Endothelial cell of umbilical vein (primary cell): ENCODE measurements at regions not wholly inside any gene's neighbourhood (a gene's known extent, or its start where the extent isn't known, plus 50 kb on each side); places are given as distances from the start of the nearest gene placed in this dataset.

ENCODE experiments used
- BruUV-seq: library from RNA; stranded (reverse); fragments of 400-500 nt; replicated peaks from 2 replicates; lab custom pipeline; 2021; lab: Mats Ljungman, UMichigan
- CTCF ChIA-PET: fragments of 300-600, 350-600 bp; sonication (Branson Sonifier 250); formaldehyde crosslinking; loops from one replicate; lab custom pipeline; 2021; ENCODE audit warnings: antibody characterized with exemption, inconsistent platforms; lab: Charles Lee
- POLR2A ChIA-PET: fragments of 300-600, 350-600 bp; sonication (Branson Sonifier 250); formaldehyde crosslinking; loops from one replicate; lab custom pipeline; 2021; ENCODE audit warnings: antibody characterized with exemption, inconsistent platforms; lab: Charles Lee
- DNase-seq: peaks from one replicate; pipeline ENCODE4 v3.0.0-alpha.2; 2011; ENCODE audit warnings: low read depth, low spot score
- FAIRE-seq: peaks from 2 replicates; lab custom pipeline; 2011; peaks lifted over from hg19 to GRCh38; lab: Jason Lieb, UNC
- H2AFZ ChIP-seq: 2 replicates; pipeline ENCODE4 v1.6.0; 2012; ENCODE audit warnings: low read depth, low read length, control low read depth, inconsistent platforms
- H3K27ac ChIP-seq: 2 replicates; pipeline ENCODE4 v1.5.1; 2011; ENCODE audit warnings: low read depth, mild to moderate bottlenecking, control low read depth, low read length, moderate library complexity; ENCODE audit not compliant: insufficient read depth
- H3K27me3 ChIP-seq, 2 experiments: 2 replicates each; pipeline versions ENCODE4 v1.6.0 to v1.6.1; 2011; ENCODE audit warnings: low read length in 2 of 2, mixed read lengths in 1 of 2; ENCODE audit not compliant: control insufficient read depth in 2 of 2, insufficient read depth in 2 of 2
- H3K36me3 ChIP-seq, 2 experiments: 2 replicates in 1 of 2; 3 replicates in 1 of 2; pipeline ENCODE4 v1.5.1; 2011; ENCODE audit warnings: low read length in 2 of 2, mild to moderate bottlenecking in 1 of 2, moderate library complexity in 1 of 2; ENCODE audit not compliant: control insufficient read depth in 2 of 2, insufficient read depth in 2 of 2; ENCODE audit errors: extremely low read depth in 1 of 2
- H3K4me1 ChIP-seq: 3 replicates; pipeline ENCODE4 v1.5.1; 2011; ENCODE audit warnings: mild to moderate bottlenecking, low read length; ENCODE audit not compliant: control insufficient read depth, insufficient read depth; ENCODE audit errors: extremely low read depth
- H3K4me2 ChIP-seq: 2 replicates; pipeline ENCODE4 v1.6.1; 2011; ENCODE audit warnings: low read length, control low read depth, mixed read lengths; ENCODE audit not compliant: insufficient read depth
- H3K4me3 ChIP-seq, 3 experiments: fragments of 200-600 bp in 1 of 3; sonication (generic), shearing (Covaris generic) in 1 of 3; replicated peaks in 1 of 3; 2 replicates each; pipeline ENCODE4 v1.5.1; 2011 to 2016; ENCODE audit warnings: control low read depth in 3 of 3, low read length in 3 of 3, mild to moderate bottlenecking in 2 of 3, inconsistent platforms in 1 of 3, low read depth in 1 of 3, moderate library complexity in 1 of 3; ENCODE audit not compliant: insufficient read depth in 1 of 3
- H3K79me2 ChIP-seq: 2 replicates; pipeline ENCODE4 v1.6.0; 2012; ENCODE audit warnings: low read length, inconsistent platforms; ENCODE audit not compliant: control insufficient read depth, insufficient read depth
- H3K9ac ChIP-seq: replicated peaks from 2 replicates; pipeline ENCODE3; 2011; ENCODE audit warnings: low read length, control low read depth; ENCODE audit not compliant: insufficient read depth; ENCODE audit errors: extremely low read depth
- H3K9me1 ChIP-seq: replicated peaks from 3 replicates; pipeline ENCODE4 v1.6.0; 2011; ENCODE audit warnings: mild to moderate bottlenecking, low read length; ENCODE audit not compliant: control insufficient read depth, insufficient read depth; ENCODE audit errors: extremely low read depth
- H3K9me3 ChIP-seq: replicated peaks from 2 replicates; pipeline ENCODE4 v1.5.1; 2012; ENCODE audit warnings: low read length, inconsistent platforms; ENCODE audit not compliant: control insufficient read depth, insufficient read depth
- H4K20me1 ChIP-seq: replicated peaks from 2 replicates; pipeline ENCODE3; 2011; ENCODE audit warnings: mild to moderate bottlenecking, low read length; ENCODE audit not compliant: control insufficient read depth, insufficient read depth; ENCODE audit errors: extremely low read depth
- EZH2 ChIP-seq: IDR thresholded peaks from 2 replicates; pipeline ENCODE4 v1.6.1; 2012; ENCODE audit warnings: borderline replicate concordance, low read depth, mild to moderate bottlenecking, moderate library complexity, low read length, inconsistent platforms; ENCODE audit not compliant: severe bottlenecking
- FOS ChIP-seq: IDR thresholded peaks from 2 replicates; pipeline ENCODE4 v1.6.1; 2011; ENCODE audit warnings: mild to moderate bottlenecking, low read length, moderate library complexity, borderline replicate concordance; ENCODE audit not compliant: insufficient read depth
- GATA2 ChIP-seq: IDR thresholded peaks from 2 replicates; pipeline ENCODE4 v1.7.0; 2011; ENCODE audit warnings: low read depth, mild to moderate bottlenecking, moderate library complexity, mixed read lengths, low read length; ENCODE audit not compliant: insufficient read length, insufficient read depth
- JUN ChIP-seq: IDR thresholded peaks from 2 replicates; pipeline ENCODE4 v1.6.1; 2011; ENCODE audit warnings: borderline replicate concordance, low read depth; ENCODE audit not compliant: insufficient read length, insufficient read depth
- MYC ChIP-seq: IDR thresholded peaks from one replicate; pipeline ENCODE4 v1.6.1; 2011; ENCODE audit warnings: mild to moderate bottlenecking, low read depth, low read length
- POLR2A ChIP-seq: IDR thresholded peaks from 2 replicates; pipeline ENCODE4 v1.6.1; 2012; ENCODE audit warnings: low read depth, mild to moderate bottlenecking, control low read depth, low read length
- POLR2AphosphoS5 ChIP-seq: IDR thresholded peaks from 2 replicates; pipeline ENCODE4 v1.6.1; 2012; ENCODE audit warnings: low read depth, mild to moderate bottlenecking, control low read depth, low read length, moderate library complexity; ENCODE audit not compliant: insufficient read depth
- dilution Hi-C: fragments of 300-500 bp; cut with MboI; formaldehyde crosslinking; loops from one replicate; pipeline ENCODE4 v1.15.0; 2019; ENCODE audit warnings: low sequenced_read_pairs; ENCODE audit not compliant: extremely low pct_ligation_motif_present
- intact Hi-C: fragments of 100-400 bp; cut with micrococcal nuclease; formaldehyde crosslinking; loops from one replicate; pipeline ENCODE4 v1.10.0; 2022
- TF ChIP-seq, protein P1 (sequence below), 2 donors: IDR thresholded peaks; 1 replicate in 1 of 2; 2 replicates in 1 of 2; pipeline ENCODE4 v1.5.1; 2011; ENCODE audit warnings: low read length in 2 of 2, mild to moderate bottlenecking in 2 of 2, moderate library complexity in 2 of 2, control low read depth in 1 of 2, inconsistent platforms in 1 of 2, low read depth in 1 of 2; ENCODE audit not compliant: insufficient read depth in 1 of 2; ENCODE audit errors: extremely low read depth in 1 of 2
- TF ChIP-seq, protein P2 (sequence below): IDR thresholded peaks from 2 replicates; pipeline ENCODE4 v1.6.1; 2011; ENCODE audit not compliant: insufficient read depth, insufficient read length

DNA sequence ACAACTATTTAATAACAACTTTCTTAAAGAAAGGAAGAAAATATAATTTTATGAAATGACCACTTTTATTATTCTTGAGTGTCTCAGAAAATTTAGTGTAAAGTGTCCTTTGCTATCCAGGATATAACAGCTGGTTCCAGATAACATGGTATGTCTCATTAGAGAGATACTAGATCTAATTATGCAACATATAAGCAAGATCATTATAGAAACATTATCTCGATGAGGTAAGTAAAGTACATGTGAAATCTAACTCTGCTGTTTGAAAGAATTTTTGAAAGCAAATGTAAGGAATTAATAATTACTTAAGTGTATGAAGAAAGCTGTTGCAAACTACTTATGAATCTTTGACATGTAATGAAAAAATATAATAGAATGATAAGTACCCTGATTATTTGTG, 887.4 kb upstream of the CXADR start:
- intact Hi-C loops (no loop called here), dilution Hi-C loops (no loop called here)
- H3K4me2 ChIP-seq: no peak overlapping the region
- DNase-seq (no peak), FAIRE-seq (no peak)
- ChIA-PET CTCF (no interaction called here), POLR2A (no interaction called here)
- H4K20me1 ChIP-seq: no peaks in the 10 kb centered on the region
- no peaks in the 10 kb centered on the region for H3K79me2 ChIP-seq
- no peak overlapping the region for H3K27ac ChIP-seq
- H3K4me1 ChIP-seq: no peaks in the 10 kb centered on the region
- H3K9ac ChIP-seq: no peak overlapping the region
- no peak overlapping the region for H2AFZ ChIP-seq
- H3K36me3 ChIP-seq: peaks cover 0 to 3% of the 10 kb centered on the region in 2 experiments
- BruUV-seq: no TSS peak
- H3K27me3 ChIP-seq: no peaks in the 10 kb centered on the region
- no peaks in the 10 kb centered on the region for H3K9me1 ChIP-seq
- no peak overlapping the region for H3K4me3 ChIP-seq
- H3K9me3 ChIP-seq: no peaks in the 10 kb centered on the region
- TF ChIP-seq JUN (no peak), POLR2A (no peak), GATA2 (no peak), MYC (no peak), EZH2 (no peak), POLR2AphosphoS5 (no peak), FOS (no peak)
- TF ChIP-seq, protein P1, sequence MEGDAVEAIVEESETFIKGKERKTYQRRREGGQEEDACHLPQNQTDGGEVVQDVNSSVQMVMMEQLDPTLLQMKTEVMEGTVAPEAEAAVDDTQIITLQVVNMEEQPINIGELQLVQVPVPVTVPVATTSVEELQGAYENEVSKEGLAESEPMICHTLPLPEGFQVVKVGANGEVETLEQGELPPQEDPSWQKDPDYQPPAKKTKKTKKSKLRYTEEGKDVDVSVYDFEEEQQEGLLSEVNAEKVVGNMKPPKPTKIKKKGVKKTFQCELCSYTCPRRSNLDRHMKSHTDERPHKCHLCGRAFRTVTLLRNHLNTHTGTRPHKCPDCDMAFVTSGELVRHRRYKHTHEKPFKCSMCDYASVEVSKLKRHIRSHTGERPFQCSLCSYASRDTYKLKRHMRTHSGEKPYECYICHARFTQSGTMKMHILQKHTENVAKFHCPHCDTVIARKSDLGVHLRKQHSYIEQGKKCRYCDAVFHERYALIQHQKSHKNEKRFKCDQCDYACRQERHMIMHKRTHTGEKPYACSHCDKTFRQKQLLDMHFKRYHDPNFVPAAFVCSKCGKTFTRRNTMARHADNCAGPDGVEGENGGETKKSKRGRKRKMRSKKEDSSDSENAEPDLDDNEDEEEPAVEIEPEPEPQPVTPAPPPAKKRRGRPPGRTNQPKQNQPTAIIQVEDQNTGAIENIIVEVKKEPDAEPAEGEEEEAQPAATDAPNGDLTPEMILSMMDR (IDR thresholded peaks at IDR 0.05; ENCODE audit: extremely low read depth in 1 of 2, insufficient read depth in 1 of 2, low read depth in 1 of 2, low read length in 2 of 2): no peak
- TF ChIP-seq, protein P2, sequence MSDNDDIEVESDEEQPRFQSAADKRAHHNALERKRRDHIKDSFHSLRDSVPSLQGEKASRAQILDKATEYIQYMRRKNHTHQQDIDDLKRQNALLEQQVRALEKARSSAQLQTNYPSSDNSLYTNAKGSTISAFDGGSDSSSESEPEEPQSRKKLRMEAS: no peak
